A673 (cell line): ENCODE measurements at regions not wholly inside any gene's neighbourhood (a gene's known extent, or its start where the extent isn't known, plus 50 kb on each side); places are given as distances from the start of the nearest gene placed in this dataset.

ENCODE experiments used
- EZH2 ChIP-seq: fragments of 200-600 bp; sonication (generic); IDR thresholded peaks from 2 replicates; pipeline ENCODE4 v1.6.1; 2017; ENCODE audit warnings: borderline replicate concordance, low read depth, mild to moderate bottlenecking, mixed read lengths, antibody characterized with exemption, low read length; ENCODE audit not compliant: poor library complexity, severe bottlenecking
- TF ChIP-seq, protein P1 (sequence below): fragments of 300-800, 200-600 bp; sonication (generic); conservative IDR thresholded peaks from 2 replicates; pipeline ENCODE4 v1.5.1; 2017; ENCODE audit warnings: low read depth, mild to moderate bottlenecking, antibody characterized with exemption, low read length, moderate library complexity, mixed read lengths

DNA sequence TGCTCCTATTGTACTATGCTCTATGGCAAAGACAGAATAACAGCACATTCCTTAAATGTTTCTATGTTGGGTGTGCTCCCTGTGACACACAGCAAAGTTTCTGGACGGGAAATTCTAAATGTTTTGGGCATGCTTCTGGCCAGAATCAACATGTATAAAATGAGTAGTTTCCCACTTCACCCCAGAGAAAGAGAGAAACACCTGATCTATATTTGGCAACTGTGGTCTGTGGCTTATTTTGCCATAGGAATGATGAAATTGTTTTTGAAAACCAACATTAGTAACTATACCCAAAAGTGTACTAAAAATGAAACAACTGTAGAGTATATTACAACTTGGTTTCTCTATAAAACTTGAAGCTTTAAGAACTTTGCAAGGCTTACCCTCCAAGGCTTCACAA is 89.1 kb downstream of the RAD51AP2 start:
- TF ChIP-seq, protein P1, sequence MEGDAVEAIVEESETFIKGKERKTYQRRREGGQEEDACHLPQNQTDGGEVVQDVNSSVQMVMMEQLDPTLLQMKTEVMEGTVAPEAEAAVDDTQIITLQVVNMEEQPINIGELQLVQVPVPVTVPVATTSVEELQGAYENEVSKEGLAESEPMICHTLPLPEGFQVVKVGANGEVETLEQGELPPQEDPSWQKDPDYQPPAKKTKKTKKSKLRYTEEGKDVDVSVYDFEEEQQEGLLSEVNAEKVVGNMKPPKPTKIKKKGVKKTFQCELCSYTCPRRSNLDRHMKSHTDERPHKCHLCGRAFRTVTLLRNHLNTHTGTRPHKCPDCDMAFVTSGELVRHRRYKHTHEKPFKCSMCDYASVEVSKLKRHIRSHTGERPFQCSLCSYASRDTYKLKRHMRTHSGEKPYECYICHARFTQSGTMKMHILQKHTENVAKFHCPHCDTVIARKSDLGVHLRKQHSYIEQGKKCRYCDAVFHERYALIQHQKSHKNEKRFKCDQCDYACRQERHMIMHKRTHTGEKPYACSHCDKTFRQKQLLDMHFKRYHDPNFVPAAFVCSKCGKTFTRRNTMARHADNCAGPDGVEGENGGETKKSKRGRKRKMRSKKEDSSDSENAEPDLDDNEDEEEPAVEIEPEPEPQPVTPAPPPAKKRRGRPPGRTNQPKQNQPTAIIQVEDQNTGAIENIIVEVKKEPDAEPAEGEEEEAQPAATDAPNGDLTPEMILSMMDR: no peak
- no peak for TF ChIP-seq EZH2
